RKO (cell line): ENCODE measurements at regions not wholly inside any gene's neighbourhood (a gene's known extent, or its start where the extent isn't known, plus 50 kb on each side); places are given as distances from the start of the nearest gene placed in this dataset.

ENCODE experiments used
- DNase-seq: peaks from one replicate; pipeline ENCODE4 v3.0.0-alpha.2; 2016; ENCODE audit warnings: low spot score

GRCh38 chr16:49127103-49127502 lies 154.5 kb downstream of the CBLN1 start:
- peak; percentile 27 for DNase-seq

DNA sequence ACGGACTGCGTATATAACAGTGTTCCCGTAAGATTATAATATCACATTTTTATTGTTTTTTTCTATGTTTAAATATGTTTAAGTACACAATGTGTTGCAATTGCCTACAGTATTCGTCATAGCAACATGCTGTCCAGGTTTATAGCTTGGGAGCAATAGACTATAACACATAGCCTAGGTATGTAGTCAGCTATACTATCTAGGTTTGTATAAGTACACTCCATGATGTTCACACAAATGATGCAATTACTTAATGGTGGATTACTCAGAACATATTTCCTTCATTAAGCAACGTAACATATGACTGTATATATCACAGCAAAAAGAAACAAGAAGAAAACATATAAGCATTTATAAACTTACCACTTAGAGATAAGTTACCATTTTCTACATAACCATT lies 160.0 kb downstream of the CBLN1 start:
- no peak for DNase-seq

GRCh38 chr16:49120631-49121030 lies 161.0 kb downstream of the CBLN1 start:
- DNase-seq: no peak

DNA sequence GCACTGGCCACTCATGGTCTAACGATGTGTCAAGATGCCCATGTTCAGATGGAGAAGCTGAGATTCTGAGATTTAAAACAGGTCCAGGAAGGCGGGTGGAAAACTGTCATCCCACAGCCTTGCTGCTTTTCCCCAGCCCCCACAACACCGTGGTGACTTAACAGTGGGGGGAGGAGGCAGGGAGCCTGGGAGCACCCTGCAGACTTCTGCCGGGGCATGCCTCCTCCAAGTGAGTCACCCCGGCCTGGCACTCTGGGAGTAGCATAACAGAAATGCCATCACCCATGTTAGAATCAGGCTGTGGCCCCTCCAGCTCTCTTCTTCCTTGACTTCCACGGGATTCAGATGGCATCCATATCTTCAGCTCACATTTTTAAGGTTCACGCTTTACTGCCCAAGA lies 164.8 kb downstream of the CBLN1 start:
- no peak for DNase-seq

GRCh38 chr16:49115956-49116355 lies 165.7 kb downstream of the CBLN1 start:
- DNase-seq: no peak

- no peak for DNase-seq
These were observed 168.9 kb downstream of the CBLN1 start for GRCh38 chr16:49112754-49113153.

- no peak for DNase-seq
These were observed 170.3 kb downstream of the CBLN1 start for GRCh38 chr16:49111351-49111750.

- no peak for DNase-seq
These were observed 173.0 kb downstream of the CBLN1 start for GRCh38 chr16:49108611-49109010.

GRCh38 chr16:49103298-49103697 lies 178.3 kb downstream of the CBLN1 start:
- no peak for DNase-seq

- DNase-seq: no peak
These were observed 179.6 kb downstream of the CBLN1 start for GRCh38 chr16:49101997-49102396.

GRCh38 chr16:49100366-49100765 lies 181.3 kb downstream of the CBLN1 start:
- no peak for DNase-seq

DNA sequence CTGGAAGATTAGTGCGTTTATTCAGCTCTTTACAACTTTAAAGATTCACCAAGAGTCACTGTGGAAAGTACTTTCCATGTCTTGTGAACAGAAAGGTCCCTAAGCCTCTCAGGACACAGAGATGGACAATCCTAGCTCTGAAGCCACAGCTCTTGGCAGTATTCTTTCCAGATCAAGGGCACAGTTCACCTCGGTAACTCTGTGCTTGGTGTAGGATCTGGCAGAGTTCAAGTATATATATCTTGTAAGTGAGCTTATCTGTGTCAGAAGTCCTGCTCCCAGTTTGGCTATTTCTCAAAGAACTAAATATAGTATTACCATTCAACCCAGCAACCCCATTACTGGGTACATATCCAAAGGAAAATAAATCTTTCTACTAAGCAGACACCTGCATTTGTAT lies 183.7 kb downstream of the CBLN1 start:
- DNase-seq: no peak

- no peak for DNase-seq
These were observed 185.3 kb downstream of the CBLN1 start for GRCh38 chr16:49096176-49096945.

GRCh38 chr16:49095539-49095938 lies 186.1 kb downstream of the CBLN1 start:
- no peak for DNase-seq

DNA sequence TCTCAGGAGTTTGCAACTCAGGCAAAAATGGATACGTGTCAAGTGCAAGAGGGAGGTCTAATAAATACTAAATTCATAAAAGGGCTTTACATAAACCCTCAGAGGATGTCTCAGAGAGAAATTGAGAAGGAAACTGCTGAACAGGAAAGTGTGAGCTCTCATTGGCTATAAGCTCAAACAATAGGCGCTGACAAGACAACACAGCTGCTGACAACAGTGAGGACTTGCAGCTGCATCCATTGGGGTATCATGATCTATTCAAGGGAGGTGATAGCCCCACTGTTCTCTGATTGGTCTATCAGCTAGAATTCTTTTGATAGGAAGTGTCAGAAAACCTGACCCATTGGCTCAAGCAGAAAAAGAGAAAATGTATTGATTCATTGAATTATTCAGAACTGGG lies 187.2 kb downstream of the CBLN1 start:
- no peak for DNase-seq

GRCh38 chr16:49093939-49094338 lies 187.7 kb downstream of the CBLN1 start:
- no peak for DNase-seq

- DNase-seq: no peak
These were observed 188.9 kb downstream of the CBLN1 start for GRCh38 chr16:49092704-49093103.

- no peak for DNase-seq
These were observed 192.1 kb downstream of the CBLN1 start for GRCh38 chr16:49089533-49089932.

DNA sequence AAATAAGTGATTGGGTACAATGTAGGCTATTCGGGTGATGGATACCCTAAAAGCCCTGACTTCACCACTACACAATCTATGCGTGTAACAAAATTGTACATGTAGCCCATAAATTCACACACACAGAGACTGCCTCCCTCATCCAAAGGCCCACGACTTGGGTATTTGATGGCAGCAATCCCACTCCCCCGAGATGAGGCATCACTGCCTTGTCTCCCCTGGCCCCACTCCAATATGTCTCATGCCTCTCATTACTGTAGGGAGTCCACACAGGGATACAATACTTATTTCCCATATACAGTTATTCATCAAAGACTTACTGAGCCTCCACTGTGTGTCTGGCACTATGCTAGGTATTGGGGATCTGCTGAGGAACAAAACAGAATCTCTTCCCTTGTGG lies 192.6 kb downstream of the CBLN1 start:
- no peak for DNase-seq

- DNase-seq: no peak
These were observed 196.0 kb downstream of the CBLN1 start for GRCh38 chr16:49085686-49086085.

GRCh38 chr16:49084628-49085390 lies 196.8 kb downstream of the CBLN1 start:
- DNase-seq: peak; percentile 6

DNA sequence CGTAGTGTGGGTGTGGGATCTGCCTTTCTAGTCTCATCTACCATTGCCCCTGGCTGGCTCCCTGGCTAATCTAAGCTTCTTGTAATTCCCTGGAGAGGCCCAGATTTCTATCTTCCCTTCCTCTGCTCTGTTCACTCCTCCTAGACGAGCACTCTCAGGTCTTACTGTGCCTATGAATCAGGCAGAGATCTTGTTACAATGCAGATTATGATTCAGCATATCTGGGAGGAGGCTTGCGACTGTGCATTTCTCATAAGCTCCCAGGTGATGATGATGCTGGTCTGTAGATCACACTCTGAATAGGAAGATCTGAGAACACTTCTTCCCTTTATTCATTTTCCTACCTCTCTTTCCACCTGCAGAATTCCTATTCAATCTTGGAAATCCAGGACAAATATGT lies 200.1 kb downstream of the CBLN1 start:
- DNase-seq: peak; percentile 35

GRCh38 chr16:49081086-49081485 lies 200.6 kb downstream of the CBLN1 start:
- DNase-seq: no peak

DNA sequence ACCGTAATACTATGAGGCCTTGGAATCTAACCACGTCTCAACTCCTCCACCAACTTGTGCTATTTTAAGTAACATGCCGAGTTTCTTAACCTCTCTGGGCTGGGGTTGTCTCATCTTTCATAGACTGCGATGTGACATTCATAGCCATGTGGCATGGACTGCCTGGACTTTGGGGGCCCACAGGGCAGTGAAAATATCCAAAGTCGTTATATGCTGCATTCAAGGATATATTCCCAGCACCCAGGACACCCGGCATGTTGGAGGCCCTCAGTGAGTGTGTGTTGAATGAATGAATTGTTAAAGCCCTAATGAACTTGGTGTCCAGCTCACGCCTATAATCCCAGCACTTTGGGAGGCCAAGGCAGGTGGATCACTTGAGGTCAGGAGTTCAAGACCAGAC lies 203.1 kb downstream of the CBLN1 start:
- DNase-seq: no peak
